Panc1 (cell line): ENCODE measurements at regions not wholly inside any gene's neighbourhood (a gene's known extent, or its start where the extent isn't known, plus 50 kb on each side); places are given as distances from the start of the nearest gene placed in this dataset.

Experiments
- CTCF ChIP-seq: fragments of 450-650 bp; IDR thresholded peaks from 2 replicates; pipeline ENCODE4 v1.5.1; 2017; ENCODE audit warnings: mild to moderate bottlenecking
- POLR2AphosphoS5 ChIP-seq: IDR thresholded peaks from 2 replicates; pipeline ENCODE4 v1.6.1; 2012; ENCODE audit warnings: mild to moderate bottlenecking, low read depth, low read length, moderate library complexity
- REST ChIP-seq, 2 experiments: IDR thresholded peaks; 2 replicates each; pipeline ENCODE4 v1.6.1; 2011 to 2012; ENCODE audit warnings: low read depth in 2 of 2, control low read depth in 1 of 2, low read length in 1 of 2, mild to moderate bottlenecking in 1 of 2, moderate library complexity in 1 of 2; ENCODE audit not compliant: insufficient read depth in 1 of 2
- SIN3A ChIP-seq: IDR thresholded peaks from 2 replicates; pipeline ENCODE4 v1.6.1; 2012; ENCODE audit warnings: low read depth, mild to moderate bottlenecking, low read length, moderate library complexity, borderline replicate concordance; ENCODE audit not compliant: insufficient read depth

GRCh38 chrX:67338262-67338661 lies 205.6 kb upstream of the AR start:
- TF ChIP-seq CTCF (no peak), POLR2AphosphoS5 (no peak), REST (IDR thresholded peaks at IDR 0.05; ENCODE audit: insufficient read depth in 1 of 2, low read depth in 2 of 2, low read length in 1 of 2) (no peak), SIN3A (no peak)
